ENCODE measurements at regions not wholly inside any gene's neighbourhood (a gene's known extent, or its start where the extent isn't known, plus 50 kb on each side); places are given as distances from the start of the nearest gene placed in this dataset.

DNA sequence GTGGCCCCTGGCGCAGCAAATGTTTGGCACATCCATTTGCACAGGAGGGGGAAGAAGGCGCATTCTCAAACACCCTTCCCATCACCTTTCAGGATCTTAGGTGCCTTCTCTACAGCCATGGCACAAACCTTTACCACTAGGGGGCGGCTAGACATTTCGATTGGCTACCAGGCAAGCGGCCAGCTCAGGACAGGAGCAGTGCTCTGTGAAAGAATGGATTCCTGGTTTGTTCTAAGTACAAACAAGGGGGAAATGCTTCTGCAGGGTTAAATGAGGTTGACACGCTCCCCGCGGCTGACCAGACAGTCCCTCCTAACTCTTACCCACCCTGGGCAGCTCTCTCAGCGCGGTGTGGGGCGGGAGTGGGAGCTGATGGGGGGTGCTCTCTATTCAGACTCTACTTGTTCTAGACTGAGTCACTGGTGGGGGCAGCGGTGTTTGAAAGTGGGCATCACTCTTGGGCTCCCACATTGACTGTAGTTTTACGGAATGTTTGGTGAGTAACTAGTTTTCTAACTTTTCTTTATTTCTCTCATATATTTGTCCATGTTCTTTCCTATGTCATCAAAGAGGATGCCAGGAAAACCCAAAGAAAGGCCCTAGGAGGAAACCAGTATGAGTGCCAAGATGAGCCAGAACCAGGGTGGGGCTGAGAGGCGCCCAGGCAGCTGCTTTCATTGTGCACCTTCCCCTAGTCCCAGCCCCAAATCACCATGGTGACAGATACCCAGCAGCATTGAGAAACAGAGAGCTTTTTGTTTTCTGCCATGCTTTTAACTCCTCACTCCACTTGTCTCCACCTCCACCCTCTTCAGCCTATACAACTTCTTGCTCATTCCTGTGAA is 61.4 kb upstream of the GPR158 start:
- no peak for DNase-seq (ENCODE audit: low read depth)

DNA sequence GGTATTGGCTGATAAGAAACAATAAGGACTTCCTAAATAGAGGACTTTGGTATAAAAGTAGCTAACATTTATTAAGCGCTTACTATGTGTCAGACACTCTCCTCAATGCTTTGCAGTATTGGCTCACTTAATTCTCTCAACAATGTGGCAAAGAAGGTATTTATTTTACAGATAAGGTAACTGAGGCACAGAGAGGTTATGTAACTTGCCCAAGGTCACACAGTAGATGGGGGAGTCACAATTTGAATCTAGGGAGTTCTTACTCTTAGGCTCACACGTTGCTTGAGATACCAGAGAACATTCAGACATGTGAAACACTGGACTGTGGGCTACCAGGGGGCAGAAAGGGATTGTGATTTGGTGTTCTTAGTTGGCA is 60.8 kb upstream of the GPR158 start:
- DNase-seq (ENCODE audit: low read depth): no peak

DNA sequence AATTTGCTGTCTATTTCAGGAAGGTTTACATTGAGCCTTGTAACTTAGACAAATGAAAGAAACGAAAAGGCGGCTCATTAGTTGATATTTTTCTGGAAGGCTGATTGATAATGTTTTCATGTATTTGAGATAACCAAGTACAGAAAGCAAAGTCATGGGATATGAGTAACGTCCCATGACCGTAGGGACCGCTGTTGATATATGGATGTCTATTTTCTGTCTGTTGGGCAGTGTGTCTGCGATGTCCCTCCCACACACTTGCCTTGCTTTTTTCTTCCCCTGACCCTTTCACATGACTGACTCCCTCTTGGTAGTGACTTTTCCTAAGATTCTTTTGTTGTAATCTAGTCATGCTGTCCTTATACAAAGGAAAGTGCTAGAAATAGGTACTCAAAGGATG is 57.0 kb upstream of the GPR158 start:
- no peak for DNase-seq (ENCODE audit: low read depth)

DNA sequence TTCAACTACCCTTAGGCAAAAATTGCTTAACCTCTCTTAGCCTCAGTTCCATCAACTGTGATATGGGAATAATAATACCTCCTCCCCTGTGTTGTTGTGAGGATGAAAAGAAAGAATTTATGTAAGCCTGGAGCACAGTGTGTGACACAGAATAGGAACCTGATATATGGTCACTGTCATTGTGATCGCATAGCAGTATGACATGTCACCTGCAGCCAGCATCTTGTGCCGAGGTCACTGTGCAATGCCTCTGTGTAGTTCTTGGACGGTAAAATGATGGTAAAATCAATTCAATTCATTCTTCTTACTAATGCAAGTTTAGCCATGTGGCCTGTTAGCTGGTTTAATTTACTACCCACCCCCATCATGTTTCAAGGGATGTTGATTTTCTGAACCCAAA is 54.6 kb upstream of the GPR158 start:
- no peak for DNase-seq (ENCODE audit: low read depth)
